ENCODE measurements at regions not wholly inside any gene's neighbourhood (a gene's known extent, or its start where the extent isn't known, plus 50 kb on each side); places are given as distances from the start of the nearest gene placed in this dataset.

DNA sequence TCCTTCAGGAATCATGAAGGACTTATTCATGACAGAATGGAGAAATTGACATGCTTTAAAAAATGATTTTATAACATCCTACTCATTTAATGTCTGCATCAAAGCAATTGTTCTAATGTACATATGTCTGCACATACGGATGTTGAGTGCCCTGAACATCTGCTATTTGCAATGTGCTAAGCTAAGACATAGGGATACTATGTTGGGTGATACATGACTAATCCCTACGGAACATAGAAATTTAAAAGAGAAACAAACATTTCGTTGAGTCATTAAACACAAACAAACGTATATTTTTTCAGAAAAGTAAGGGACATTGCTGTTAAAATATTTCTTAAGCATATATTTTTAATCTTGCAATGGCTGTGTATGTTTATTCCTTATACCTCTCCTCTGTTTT is 686.5 kb upstream of the ADAMTS16 start:
- Histone ChIP-seq H3K4me3 (no peak overlapping the region), H3K27ac (no peak overlapping the region), H3K9me3 (no peaks in the 10 kb centered on the region), H3K36me3 (no peaks in the 10 kb centered on the region), H3K4me1 (replicated peaks) (no peaks in the 10 kb centered on the region), H3K27me3 (replicated peaks; ENCODE audit: insufficient read depth) (no peaks in the 10 kb centered on the region)
- TF ChIP-seq POLR2A (IDR thresholded peaks at IDR 0.05), result no peak
- TF ChIP-seq, protein P1, sequence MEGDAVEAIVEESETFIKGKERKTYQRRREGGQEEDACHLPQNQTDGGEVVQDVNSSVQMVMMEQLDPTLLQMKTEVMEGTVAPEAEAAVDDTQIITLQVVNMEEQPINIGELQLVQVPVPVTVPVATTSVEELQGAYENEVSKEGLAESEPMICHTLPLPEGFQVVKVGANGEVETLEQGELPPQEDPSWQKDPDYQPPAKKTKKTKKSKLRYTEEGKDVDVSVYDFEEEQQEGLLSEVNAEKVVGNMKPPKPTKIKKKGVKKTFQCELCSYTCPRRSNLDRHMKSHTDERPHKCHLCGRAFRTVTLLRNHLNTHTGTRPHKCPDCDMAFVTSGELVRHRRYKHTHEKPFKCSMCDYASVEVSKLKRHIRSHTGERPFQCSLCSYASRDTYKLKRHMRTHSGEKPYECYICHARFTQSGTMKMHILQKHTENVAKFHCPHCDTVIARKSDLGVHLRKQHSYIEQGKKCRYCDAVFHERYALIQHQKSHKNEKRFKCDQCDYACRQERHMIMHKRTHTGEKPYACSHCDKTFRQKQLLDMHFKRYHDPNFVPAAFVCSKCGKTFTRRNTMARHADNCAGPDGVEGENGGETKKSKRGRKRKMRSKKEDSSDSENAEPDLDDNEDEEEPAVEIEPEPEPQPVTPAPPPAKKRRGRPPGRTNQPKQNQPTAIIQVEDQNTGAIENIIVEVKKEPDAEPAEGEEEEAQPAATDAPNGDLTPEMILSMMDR (IDR thresholded peaks at IDR 0.05), result no peak
- TF ChIP-seq POLR2AphosphoS5 (IDR thresholded peaks at IDR 0.05), result no peak
- no peak for DNase-seq (ENCODE audit: low spot score)
- intact Hi-C loops (cut with DNase I), result no loop called here
- WGBS, result 76% methylated on average over 4 of the region's 4 CpGs

DNA sequence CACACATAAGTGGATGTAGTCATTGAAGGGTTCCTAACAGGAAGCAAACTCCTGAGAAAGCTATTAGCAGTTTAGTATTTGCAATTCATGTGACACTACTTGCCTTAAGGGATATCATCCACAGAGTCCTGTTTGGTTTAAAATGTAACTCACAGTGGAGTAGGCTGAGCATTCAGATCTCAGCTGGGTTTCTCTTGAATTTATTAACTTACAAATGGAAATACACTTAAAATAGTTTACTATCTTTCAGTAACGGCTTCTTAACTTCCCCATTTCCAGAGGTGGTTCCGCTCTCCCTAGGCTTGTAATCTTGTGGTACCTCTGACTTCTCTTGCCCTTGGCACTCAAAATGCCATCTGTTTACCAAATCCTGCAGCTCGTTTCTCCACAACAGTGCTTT is 660.7 kb upstream of the ADAMTS16 start:
- Histone ChIP-seq H3K27me3 (replicated peaks; ENCODE audit: insufficient read depth) (no peaks in the 10 kb centered on the region), H3K4me3 (no peak overlapping the region), H3K27ac (no peak overlapping the region), H3K9me3 (no peaks in the 10 kb centered on the region), H3K36me3 (no peaks in the 10 kb centered on the region), H3K4me1 (replicated peaks) (no peaks in the 10 kb centered on the region)
- intact Hi-C loops (cut with DNase I), result no loop called here
- DNase-seq (ENCODE audit: low spot score), result no peak
- TF ChIP-seq, protein P1 (IDR thresholded peaks at IDR 0.05), result no peak
- TF ChIP-seq POLR2A (IDR thresholded peaks at IDR 0.05) (no peak), POLR2AphosphoS5 (IDR thresholded peaks at IDR 0.05) (no peak)
- WGBS, result 59% methylated on average over 3 of the region's 3 CpGs

DNA sequence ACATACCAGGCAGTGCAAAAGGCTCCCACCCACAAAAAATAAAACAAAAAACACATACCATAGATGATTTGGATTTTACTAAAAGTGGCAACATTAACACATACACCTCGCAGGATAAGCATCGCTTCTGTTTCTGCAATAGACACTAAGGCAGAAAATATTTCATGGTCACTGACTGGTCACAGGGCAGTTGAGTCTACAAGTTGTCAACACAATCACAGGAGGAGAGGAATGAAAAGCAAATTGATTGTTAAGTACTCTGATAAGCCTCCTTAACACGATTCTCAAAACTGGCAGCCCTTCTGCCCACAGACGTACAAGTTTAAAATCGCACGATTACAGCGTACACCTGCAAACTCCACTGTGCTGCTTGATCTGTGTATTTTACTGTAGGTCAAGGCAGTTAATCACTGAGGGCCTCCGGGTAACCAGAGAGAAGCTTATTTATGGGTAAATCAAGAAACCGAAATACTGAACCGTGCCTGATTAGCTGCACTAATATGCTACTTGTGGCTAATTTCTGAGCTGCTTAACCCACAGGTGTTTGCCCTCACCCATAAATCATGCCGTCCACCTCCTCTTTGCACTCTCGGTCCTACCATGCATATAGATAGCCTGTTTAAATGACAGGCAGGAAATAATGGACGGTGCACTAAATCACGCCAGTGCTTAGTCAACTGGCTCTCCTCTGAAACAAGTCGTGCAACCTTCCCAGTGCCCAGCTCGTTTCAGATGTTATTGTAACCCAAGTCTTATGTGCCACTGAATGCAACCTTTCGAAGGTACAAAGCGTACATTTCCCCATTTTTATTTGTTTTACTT is 659.4 kb upstream of the ADAMTS16 start:
- no peaks in the 10 kb centered on the region for H3K27me3 ChIP-seq (replicated peaks; ENCODE audit: insufficient read depth)
- H3K4me1 ChIP-seq (replicated peaks), result no peaks in the 10 kb centered on the region
- TF ChIP-seq POLR2AphosphoS5 (IDR thresholded peaks at IDR 0.05), result peak; percentile 44
- TF ChIP-seq, protein P1 (IDR thresholded peaks at IDR 0.05), result no peak
- H3K4me3 ChIP-seq, result no peak overlapping the region
- intact Hi-C loops (cut with DNase I), result no loop called here
- H3K27ac ChIP-seq, result no peak overlapping the region
- 54% methylated on average over 18 of the region's 18 CpGs for WGBS
- no peaks in the 10 kb centered on the region for H3K36me3 ChIP-seq
- DNase-seq (ENCODE audit: low spot score), result peak; percentile 26
- H3K9me3 ChIP-seq, result no peaks in the 10 kb centered on the region

DNA sequence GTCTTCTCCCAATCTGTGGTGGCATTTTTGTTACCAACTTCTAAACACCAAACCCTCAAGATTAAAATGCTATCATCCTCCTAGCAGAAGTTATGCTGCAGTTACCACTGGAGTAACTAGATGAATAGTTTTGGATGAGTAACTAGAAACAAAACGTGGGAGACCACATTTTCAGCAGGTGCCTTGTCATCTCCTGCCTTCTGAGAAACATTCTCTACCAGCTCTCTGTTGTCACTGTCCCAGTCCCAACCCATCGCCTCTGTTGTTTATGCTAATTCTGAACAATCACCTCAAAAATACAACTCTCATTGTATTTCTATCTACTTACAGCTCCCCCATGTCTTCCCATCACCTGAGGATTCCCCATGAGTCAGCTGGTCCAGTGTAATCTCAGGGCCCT is 652.5 kb upstream of the ADAMTS16 start:
- intact Hi-C loops (cut with DNase I), result no loop called here
- 83% methylated on average over 2 of the region's 2 CpGs for WGBS
- DNase-seq (ENCODE audit: low spot score), result no peak

More for the DNA sequence above, 652.5 kb upstream of the ADAMTS16 start:
- Histone ChIP-seq H3K4me3 (no peak overlapping the region), H3K36me3 (no peaks in the 10 kb centered on the region), H3K9me3 (no peaks in the 10 kb centered on the region), H3K27me3 (replicated peaks; ENCODE audit: insufficient read depth) (no peaks in the 10 kb centered on the region), H3K4me1 (replicated peaks) (no peaks in the 10 kb centered on the region), H3K27ac (no peak overlapping the region)
- TF ChIP-seq POLR2A (IDR thresholded peaks at IDR 0.05) (no peak), POLR2AphosphoS5 (IDR thresholded peaks at IDR 0.05) (no peak)
- TF ChIP-seq, protein P1 (IDR thresholded peaks at IDR 0.05), result no peak

Measured in prostate gland (tissue), 2 donors.